ENCODE measurements at regions not wholly inside any gene's neighbourhood (a gene's known extent, or its start where the extent isn't known, plus 50 kb on each side); places are given as distances from the start of the nearest gene placed in this dataset.
A peak's percentile ranks its signal among the peaks of the same experiment; 100 is the strongest.
"Not testable (repeated sequence)": the region's sequence is repeated elsewhere in the genome, so short reads cannot be mapped to it uniquely, and the experiment has no call there.

DNA sequence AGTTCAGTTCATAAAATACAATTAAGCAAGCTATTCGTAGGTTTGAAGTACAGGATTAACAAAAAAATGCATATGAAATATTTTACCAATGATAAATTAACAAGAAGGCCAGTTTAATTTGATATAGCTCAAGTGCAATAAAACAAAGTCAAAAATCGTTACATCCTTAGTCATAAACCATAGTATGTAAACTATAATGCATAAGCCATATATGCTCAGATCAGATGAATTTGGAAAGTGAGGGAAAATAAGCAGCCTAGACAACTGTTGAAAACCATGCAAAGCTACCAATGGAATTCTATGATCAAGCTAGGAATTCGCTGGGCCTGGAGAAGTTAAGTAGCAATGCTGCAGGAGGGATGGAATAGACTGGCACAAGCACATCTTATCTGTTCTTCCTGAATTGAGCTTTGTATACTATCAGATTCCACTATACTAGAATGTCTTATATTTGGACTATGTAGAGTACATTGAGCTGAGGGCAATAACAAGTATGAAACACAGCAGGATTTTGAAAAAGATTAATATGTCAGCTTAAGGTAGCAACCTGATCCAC, 682.0 kb downstream of the IRS1 start:
- Mint-ChIP-seq H3K27me3 (peaks cover 13% of the 10 kb centered on the region), H3K36me3 (ENCODE audit: low read depth) (no peaks in the 10 kb centered on the region), H3K27ac (no peak overlapping the region), H3K4me1 (no peaks in the 10 kb centered on the region), H3K4me3 (no peak overlapping the region)
- DNase-seq (no peak), ATAC-seq (no peak)
- no peaks in the 10 kb centered on the region for H3K9me3 ChIP-seq (ENCODE audit: control insufficient read depth, low read length, poor library complexity, severe bottlenecking)

- no peaks in the 10 kb centered on the region for H3K36me3 Mint-ChIP-seq (ENCODE audit: low read depth)
- no peak overlapping the region for H3K27ac Mint-ChIP-seq
- H3K4me3 Mint-ChIP-seq, result no peak overlapping the region
- H3K4me1 Mint-ChIP-seq, result no peaks in the 10 kb centered on the region
- H3K27me3 Mint-ChIP-seq, result peaks cover 13% of the 10 kb centered on the region
- ATAC-seq (no peak), DNase-seq (no peak)
- no peaks in the 10 kb centered on the region for H3K9me3 ChIP-seq (ENCODE audit: control insufficient read depth, low read length, poor library complexity, severe bottlenecking)
These were observed 683.3 kb downstream of the IRS1 start for GRCh38 chr2:226116346-226116745.

GRCh38 chr2:226115832-226116200, 683.8 kb downstream of the IRS1 start:
- Mint-ChIP-seq H3K27ac (no peak overlapping the region), H3K4me1 (no peaks in the 10 kb centered on the region), H3K36me3 (ENCODE audit: low read depth) (no peaks in the 10 kb centered on the region), H3K27me3 (peaks cover 13% of the 10 kb centered on the region), H3K4me3 (no peak overlapping the region)
- no peaks in the 10 kb centered on the region for H3K9me3 ChIP-seq (ENCODE audit: control insufficient read depth, low read length, poor library complexity, severe bottlenecking)
- DNase-seq (no peak), ATAC-seq (no peak)

DNA sequence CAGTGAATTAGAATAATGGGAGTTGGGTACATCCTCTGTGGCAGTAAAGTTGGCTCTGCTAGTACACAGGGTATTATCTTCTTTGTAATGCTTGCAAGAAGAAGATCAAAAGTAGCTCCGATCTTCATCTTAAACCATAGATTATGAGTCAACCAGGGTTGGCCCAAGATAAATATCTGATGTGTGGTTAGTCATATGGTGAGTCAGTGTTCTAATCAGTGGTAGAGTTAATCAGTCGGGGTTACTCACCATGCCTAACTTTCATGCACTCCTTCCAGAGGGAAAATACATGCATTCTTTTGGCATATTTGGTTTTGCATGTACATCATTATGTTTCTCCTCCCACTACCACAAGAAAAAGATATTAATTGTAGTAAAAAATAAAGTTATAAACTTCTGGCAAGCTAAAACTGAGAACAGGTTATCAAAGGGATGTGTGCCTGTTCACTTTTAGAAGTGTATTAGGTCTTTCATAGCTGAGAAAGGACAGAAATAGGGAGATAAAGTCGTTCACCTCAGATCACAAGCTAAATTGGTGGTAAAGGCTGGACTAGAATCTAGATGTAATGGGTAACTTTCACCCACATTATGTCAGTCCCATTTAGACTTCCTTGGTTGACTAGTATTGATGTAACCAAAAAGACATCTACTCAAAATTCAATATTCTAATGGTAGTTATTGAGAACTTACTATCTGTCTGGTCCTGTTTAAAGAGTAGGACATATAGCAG, 684.4 kb downstream of the IRS1 start:
- Mint-ChIP-seq H3K36me3 (ENCODE audit: low read depth) (no peaks in the 10 kb centered on the region), H3K4me3 (no peak overlapping the region), H3K27ac (no peak overlapping the region), H3K27me3 (peaks cover 13% of the 10 kb centered on the region), H3K4me1 (no peaks in the 10 kb centered on the region)
- H3K9me3 ChIP-seq (ENCODE audit: control insufficient read depth, low read length, poor library complexity, severe bottlenecking), result no peaks in the 10 kb centered on the region
- ATAC-seq (peak; percentile 37), DNase-seq (no peak)

GRCh38 chr2:226114436-226114835, 685.2 kb downstream of the IRS1 start:
- no peak overlapping the region for H3K4me3 Mint-ChIP-seq
- H3K4me1 Mint-ChIP-seq, result no peaks in the 10 kb centered on the region
- no peaks in the 10 kb centered on the region for H3K36me3 Mint-ChIP-seq (ENCODE audit: low read depth)
- peaks cover 13% of the 10 kb centered on the region for H3K27me3 Mint-ChIP-seq
- ATAC-seq, result no peak
- no peaks in the 10 kb centered on the region for H3K9me3 ChIP-seq (ENCODE audit: control insufficient read depth, low read length, poor library complexity, severe bottlenecking)
- no peak for DNase-seq
- no peak overlapping the region for H3K27ac Mint-ChIP-seq

DNA sequence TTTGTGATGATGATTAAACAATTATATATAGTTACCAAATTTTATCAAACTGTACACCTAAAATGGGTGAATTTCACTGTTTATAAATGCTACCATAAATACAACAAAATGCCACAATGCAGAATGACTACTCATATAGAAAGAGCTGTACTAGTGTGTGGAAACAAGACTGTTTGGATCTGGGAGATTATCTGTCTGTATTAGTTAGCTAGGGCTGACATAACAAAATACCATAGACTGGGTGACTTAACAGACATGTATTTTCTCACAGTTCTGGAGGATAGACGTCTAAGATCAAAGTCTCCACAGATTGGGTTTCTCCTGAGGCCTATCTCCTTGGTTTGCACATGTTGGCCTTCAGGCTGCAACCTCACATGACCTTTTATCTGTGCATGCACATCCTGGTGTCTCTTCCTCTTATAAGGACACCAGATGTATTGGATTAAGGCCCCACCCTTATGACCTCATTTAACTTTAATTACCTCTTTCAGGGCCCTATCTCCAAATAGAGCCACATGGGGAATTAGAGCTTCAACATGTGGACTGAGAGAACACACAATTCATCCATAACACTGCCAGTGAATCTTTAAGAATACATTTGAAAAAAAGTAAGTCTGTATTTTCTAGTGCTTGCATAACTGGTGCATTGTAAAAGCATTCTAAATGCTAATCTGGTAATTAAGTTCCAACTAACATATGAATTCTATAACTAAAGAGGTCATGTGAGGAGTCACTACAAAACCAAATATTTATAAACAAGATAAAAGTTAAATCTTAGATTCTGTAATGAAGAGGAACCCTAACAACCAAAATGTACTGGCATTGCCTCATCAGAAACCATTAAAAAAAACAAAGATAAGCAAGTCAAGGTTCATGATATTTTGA, 699.6 kb downstream of the NYAP2 start:
- no peaks in the 10 kb centered on the region for H3K9me3 ChIP-seq (ENCODE audit: control insufficient read depth, low read length, poor library complexity, severe bottlenecking)
- no peak overlapping the region for H3K27ac Mint-ChIP-seq
- H3K27me3 Mint-ChIP-seq, result no peaks in the 10 kb centered on the region
- DNase-seq (no peak), ATAC-seq (no peak)
- H3K4me3 Mint-ChIP-seq, result no peak overlapping the region
- H3K4me1 Mint-ChIP-seq, result no peaks in the 10 kb centered on the region
- no peaks in the 10 kb centered on the region for H3K36me3 Mint-ChIP-seq (ENCODE audit: low read depth)

GRCh38 chr2:226095058-226095457, 695.5 kb downstream of the NYAP2 start:
- ATAC-seq (no peak), DNase-seq (no peak)
- Mint-ChIP-seq H3K4me1 (no peaks in the 10 kb centered on the region), H3K27ac (no peak overlapping the region), H3K36me3 (ENCODE audit: low read depth) (no peaks in the 10 kb centered on the region), H3K4me3 (no peak overlapping the region), H3K27me3 (no peaks in the 10 kb centered on the region)
- H3K9me3 ChIP-seq (ENCODE audit: control insufficient read depth, low read length, poor library complexity, severe bottlenecking), result no peaks in the 10 kb centered on the region

DNA sequence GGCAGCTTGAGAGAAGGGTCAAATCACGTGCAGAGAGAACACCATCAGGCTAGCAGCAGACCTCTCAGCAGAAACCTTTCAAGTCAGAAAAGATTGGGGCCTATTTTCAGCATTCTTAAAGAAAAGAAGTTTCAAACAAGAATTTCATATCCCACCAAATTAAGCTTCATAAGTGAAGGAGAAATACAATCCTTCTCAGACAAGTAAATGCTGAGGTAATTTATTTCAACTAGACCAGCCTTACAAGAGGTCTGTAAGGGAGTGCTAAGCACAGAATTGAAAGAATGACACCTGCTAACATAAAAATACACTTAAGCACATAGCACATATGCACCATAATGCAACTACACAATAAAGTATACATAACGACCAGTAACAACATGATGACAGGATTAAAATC, 693.9 kb downstream of the NYAP2 start:
- Mint-ChIP-seq H3K27ac (no peak overlapping the region), H3K36me3 (ENCODE audit: low read depth) (no peaks in the 10 kb centered on the region), H3K27me3 (no peaks in the 10 kb centered on the region), H3K4me3 (no peak overlapping the region), H3K4me1 (no peaks in the 10 kb centered on the region)
- DNase-seq, result no peak
- no peaks in the 10 kb centered on the region for H3K9me3 ChIP-seq (ENCODE audit: control insufficient read depth, low read length, poor library complexity, severe bottlenecking)
- ATAC-seq, result no peak

GRCh38 chr2:226088366-226088674, 688.8 kb downstream of the NYAP2 start:
- no peak overlapping the region for H3K4me3 Mint-ChIP-seq
- no peaks in the 10 kb centered on the region for H3K36me3 Mint-ChIP-seq (ENCODE audit: low read depth)
- no peaks in the 10 kb centered on the region for H3K27me3 Mint-ChIP-seq
- H3K9me3 ChIP-seq (ENCODE audit: control insufficient read depth, low read length, poor library complexity, severe bottlenecking), result no peaks in the 10 kb centered on the region
- no peak for DNase-seq
- ATAC-seq, result no peak
- no peaks in the 10 kb centered on the region for H3K4me1 Mint-ChIP-seq
- no peak overlapping the region for H3K27ac Mint-ChIP-seq

DNA sequence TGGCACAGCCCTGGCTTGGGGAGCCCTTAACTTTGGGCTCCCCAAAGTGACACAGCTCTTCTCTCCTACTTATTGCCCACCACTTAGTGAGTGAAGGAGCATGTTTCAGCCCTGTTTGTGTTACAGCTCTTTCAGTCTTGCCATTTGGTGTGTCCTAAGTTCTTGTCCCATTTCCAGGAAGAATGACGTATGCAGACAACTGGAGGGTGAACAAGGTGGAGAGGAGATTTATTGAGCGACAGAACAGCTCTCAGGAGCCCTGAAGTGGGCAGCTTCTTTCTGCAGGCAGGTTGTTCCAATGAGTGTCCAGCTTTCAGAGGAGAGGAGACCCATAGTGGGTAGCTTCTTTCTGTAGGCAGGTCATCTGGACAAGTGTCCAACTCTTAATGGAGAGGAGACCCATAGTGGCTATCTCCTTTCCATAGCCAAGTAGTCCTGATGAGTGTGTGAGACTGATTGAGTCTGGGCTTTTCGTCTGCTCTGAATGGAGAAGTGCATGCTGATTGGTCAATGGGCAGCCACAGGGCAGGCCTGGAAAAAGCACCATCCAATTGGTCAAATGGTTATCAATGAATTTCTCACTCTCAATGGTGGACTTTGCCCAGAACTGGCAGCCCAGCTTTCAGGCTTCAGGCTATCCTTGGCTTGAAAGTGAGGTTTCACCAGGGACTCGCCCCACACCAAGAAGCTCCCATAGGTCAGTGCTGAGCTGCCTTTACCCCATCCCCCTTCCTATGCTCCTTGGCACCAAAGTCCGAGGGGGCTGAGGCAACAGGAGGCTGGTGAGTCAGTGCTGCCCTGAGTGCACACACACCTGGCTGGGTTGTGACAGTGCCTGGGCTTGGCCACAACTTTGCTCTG, 688.2 kb downstream of the NYAP2 start:
- no peaks in the 10 kb centered on the region for H3K4me1 Mint-ChIP-seq
- no peak for DNase-seq
- no peak overlapping the region for H3K27ac Mint-ChIP-seq
- no peaks in the 10 kb centered on the region for H3K36me3 Mint-ChIP-seq (ENCODE audit: low read depth)
- H3K4me3 Mint-ChIP-seq, result no peak overlapping the region
- H3K9me3 ChIP-seq (ENCODE audit: control insufficient read depth, low read length, poor library complexity, severe bottlenecking), result no peaks in the 10 kb centered on the region
- H3K27me3 Mint-ChIP-seq, result no peaks in the 10 kb centered on the region
- ATAC-seq, result no peak

DNA sequence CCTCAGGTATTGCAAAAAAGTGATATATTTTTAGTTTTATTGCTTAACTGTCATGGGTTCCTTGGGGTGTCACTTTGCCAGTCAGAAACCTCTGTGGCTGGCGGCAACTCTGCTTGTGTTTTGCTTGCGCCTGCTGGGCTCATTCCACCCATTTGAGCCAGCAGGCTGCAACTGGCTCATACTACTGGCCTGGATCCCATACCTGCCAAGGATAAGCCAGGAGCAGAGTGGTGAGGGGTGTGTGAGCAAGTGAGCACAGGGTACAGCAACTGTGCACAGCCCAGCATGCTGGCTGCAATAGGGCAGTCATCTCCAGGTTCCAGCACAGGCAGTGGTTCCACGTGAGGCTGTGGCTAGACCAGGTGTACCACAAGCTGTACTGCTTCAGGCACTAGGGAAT, 687.5 kb downstream of the NYAP2 start:
- Mint-ChIP-seq H3K27ac (no peak overlapping the region), H3K4me3 (no peak overlapping the region), H3K36me3 (ENCODE audit: low read depth) (no peaks in the 10 kb centered on the region), H3K27me3 (no peaks in the 10 kb centered on the region), H3K4me1 (no peaks in the 10 kb centered on the region)
- no peaks in the 10 kb centered on the region for H3K9me3 ChIP-seq (ENCODE audit: control insufficient read depth, low read length, poor library complexity, severe bottlenecking)
- no peak for ATAC-seq
- DNase-seq, result no peak

DNA sequence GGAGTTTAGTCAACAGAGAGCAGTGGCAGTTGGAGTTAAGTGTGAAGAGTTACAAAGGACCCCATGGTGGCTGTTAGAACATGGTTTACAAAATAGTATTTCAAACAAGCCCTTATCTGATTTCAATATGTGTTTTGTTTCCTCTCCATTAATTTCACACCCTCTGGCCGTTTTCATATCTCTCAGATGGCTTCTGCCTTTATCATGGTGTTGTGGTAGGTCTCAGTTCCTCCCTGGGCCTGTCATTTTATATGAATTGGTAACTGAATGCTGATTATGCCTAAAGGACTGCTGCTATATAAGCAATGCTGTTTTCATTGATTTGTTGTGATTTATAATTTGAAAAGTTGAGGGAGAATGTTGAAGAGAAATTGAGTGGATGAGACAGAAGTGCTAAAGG, 686.7 kb downstream of the NYAP2 start:
- no peaks in the 10 kb centered on the region for H3K9me3 ChIP-seq (ENCODE audit: control insufficient read depth, low read length, poor library complexity, severe bottlenecking)
- Mint-ChIP-seq H3K4me1 (no peaks in the 10 kb centered on the region), H3K27me3 (no peaks in the 10 kb centered on the region), H3K4me3 (no peak overlapping the region), H3K36me3 (ENCODE audit: low read depth) (no peaks in the 10 kb centered on the region), H3K27ac (no peak overlapping the region)
- ATAC-seq, result no peak
- DNase-seq, result no peak

- not testable (repeated sequence) for DNase-seq; H3K27ac Mint-ChIP-seq; H3K27me3 Mint-ChIP-seq; H3K4me3 Mint-ChIP-seq; ATAC-seq; H3K9me3 ChIP-seq (ENCODE audit: control insufficient read depth, low read length, poor library complexity, severe bottlenecking); H3K36me3 Mint-ChIP-seq (ENCODE audit: low read depth); H3K4me1 Mint-ChIP-seq
These were observed 685.9 kb downstream of the NYAP2 start for GRCh38 chr2:226085425-226085824.
